Endodermal cell (in vitro differentiated cells): ENCODE measurements at regions not wholly inside any gene's neighbourhood (a gene's known extent, or its start where the extent isn't known, plus 50 kb on each side); places are given as distances from the start of the nearest gene placed in this dataset.
A peak's percentile ranks its signal among the peaks of the same experiment; 100 is the strongest.

ENCODE experiments used
- DNase-seq: peaks from one replicate; pipeline ENCODE4 v3.0.0-alpha.2; 2017
- H3K27ac ChIP-seq: 2 replicates; pipeline ENCODE4 v1.5.1; 2013; ENCODE audit warnings: mild to moderate bottlenecking, low read depth, low read length, moderate library complexity
- H3K27me3 ChIP-seq: 2 replicates; pipeline ENCODE4 v1.6.1; 2013; ENCODE audit warnings: mild to moderate bottlenecking, low read length, moderate library complexity; ENCODE audit not compliant: insufficient read depth, control insufficient read depth, poor library complexity, severe bottlenecking
- H3K36me3 ChIP-seq: 2 replicates; pipeline ENCODE4 v1.7.0; 2013; ENCODE audit warnings: mild to moderate bottlenecking, low read length, moderate library complexity; ENCODE audit not compliant: control insufficient read depth, insufficient read depth
- H3K4me1 ChIP-seq: one replicate; pipeline ENCODE4 v1.7.0; 2013; ENCODE audit warnings: low read length; ENCODE audit not compliant: control insufficient read depth, insufficient read depth
- H3K4me3 ChIP-seq: 2 replicates; pipeline ENCODE4 v1.5.1; 2013; ENCODE audit warnings: mild to moderate bottlenecking, low read length, moderate library complexity
- H3K9ac ChIP-seq: 2 replicates; pipeline ENCODE4 v1.6.1; 2013; ENCODE audit warnings: mild to moderate bottlenecking, low read length, moderate library complexity; ENCODE audit not compliant: poor library complexity, severe bottlenecking; ENCODE audit errors: extremely low read depth
- H3K9me3 ChIP-seq: 2 replicates; pipeline ENCODE4 v1.6.1; 2013; ENCODE audit warnings: mild to moderate bottlenecking, low read length, moderate library complexity; ENCODE audit not compliant: control insufficient read depth
- H3K27ac Mint-ChIP-seq: 2 replicates; pipeline ENCODE4 v1.8.0; 2020; ENCODE audit warnings: mixed read lengths
- H3K27me3 Mint-ChIP-seq: 2 replicates; pipeline ENCODE4 v1.8.0; 2021; ENCODE audit warnings: mild to moderate bottlenecking, mixed read lengths; ENCODE audit not compliant: insufficient read depth
- H3K36me3 Mint-ChIP-seq: 2 replicates; pipeline ENCODE4 v1.8.0; 2020; ENCODE audit warnings: low read depth, mixed read lengths
- H3K4me1 Mint-ChIP-seq: 2 replicates; pipeline ENCODE4 v1.8.0; 2020; ENCODE audit warnings: mixed read lengths
- H3K4me3 Mint-ChIP-seq: 2 replicates; pipeline ENCODE4 v1.8.0; 2020; ENCODE audit warnings: mild to moderate bottlenecking, moderate library complexity, mixed read lengths
- H3K9me3 Mint-ChIP-seq: 2 replicates; pipeline ENCODE4 v1.8.0; 2020; ENCODE audit warnings: mild to moderate bottlenecking, mixed read lengths
- WGBS, 2 experiments: methylation state at CpG; one replicate each; pipeline versions ENCODE4 v1.1.5 to v1.1.7; 2013; ENCODE audit warnings: missing lambda C conversion rate in 2 of 2, mixed read lengths in 1 of 2; ENCODE audit not compliant: insufficient coverage in 1 of 2, insufficient read length in 1 of 2; 5-methylcytosine and 5-hydroxymethylcytosine counted together
- TF ChIP-seq, protein P1 (sequence below): fragments of 200-600 bp; sonication (generic); conservative IDR thresholded peaks from 2 replicates; pipeline ENCODE4 v1.5.0; 2021; ENCODE audit warnings: antibody characterized with exemption, mild to moderate bottlenecking

DNA sequence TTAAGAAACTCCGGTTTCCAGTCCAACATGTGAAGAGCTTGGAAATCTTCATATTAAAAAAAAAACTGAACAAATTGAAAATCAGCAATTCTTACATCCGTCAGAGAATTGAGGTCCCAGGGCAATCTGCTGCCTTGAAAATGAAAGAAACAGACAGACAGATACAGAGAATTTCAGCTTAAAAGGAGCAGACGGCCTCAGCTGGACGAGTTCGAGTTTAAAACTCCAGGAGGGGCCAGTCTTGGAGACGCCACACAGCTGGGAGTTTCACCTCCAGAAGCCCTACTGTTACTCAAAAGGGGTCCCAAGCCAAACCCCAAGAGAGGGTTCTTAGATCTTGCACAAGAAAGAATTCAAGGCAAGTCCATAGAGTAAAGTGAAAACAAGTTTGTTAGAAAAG is 226.5 kb upstream of the ARL4C start:
- Mint-ChIP-seq H3K36me3 (no peaks in the 10 kb centered on the region), H3K4me3 (no peak overlapping the region), H3K9me3 (no peaks in the 10 kb centered on the region), H3K27ac (no peak overlapping the region), H3K27me3 (no peaks in the 10 kb centered on the region), H3K4me1 (peaks cover 15% of the 10 kb centered on the region)
- Histone ChIP-seq H3K9ac (no peak overlapping the region), H3K4me1 (no peaks in the 10 kb centered on the region), H3K9me3 (no peaks in the 10 kb centered on the region), H3K27ac (no peak overlapping the region), H3K27me3 (no peaks in the 10 kb centered on the region), H3K36me3 (no peaks in the 10 kb centered on the region), H3K4me3 (no peak overlapping the region)
- WGBS, 2 experiments = 71 to 93% methylated on average over 4 to 6 of the region's 6 CpGs
- no peak for DNase-seq
- TF ChIP-seq, protein P1, sequence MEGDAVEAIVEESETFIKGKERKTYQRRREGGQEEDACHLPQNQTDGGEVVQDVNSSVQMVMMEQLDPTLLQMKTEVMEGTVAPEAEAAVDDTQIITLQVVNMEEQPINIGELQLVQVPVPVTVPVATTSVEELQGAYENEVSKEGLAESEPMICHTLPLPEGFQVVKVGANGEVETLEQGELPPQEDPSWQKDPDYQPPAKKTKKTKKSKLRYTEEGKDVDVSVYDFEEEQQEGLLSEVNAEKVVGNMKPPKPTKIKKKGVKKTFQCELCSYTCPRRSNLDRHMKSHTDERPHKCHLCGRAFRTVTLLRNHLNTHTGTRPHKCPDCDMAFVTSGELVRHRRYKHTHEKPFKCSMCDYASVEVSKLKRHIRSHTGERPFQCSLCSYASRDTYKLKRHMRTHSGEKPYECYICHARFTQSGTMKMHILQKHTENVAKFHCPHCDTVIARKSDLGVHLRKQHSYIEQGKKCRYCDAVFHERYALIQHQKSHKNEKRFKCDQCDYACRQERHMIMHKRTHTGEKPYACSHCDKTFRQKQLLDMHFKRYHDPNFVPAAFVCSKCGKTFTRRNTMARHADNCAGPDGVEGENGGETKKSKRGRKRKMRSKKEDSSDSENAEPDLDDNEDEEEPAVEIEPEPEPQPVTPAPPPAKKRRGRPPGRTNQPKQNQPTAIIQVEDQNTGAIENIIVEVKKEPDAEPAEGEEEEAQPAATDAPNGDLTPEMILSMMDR = no peak

DNA sequence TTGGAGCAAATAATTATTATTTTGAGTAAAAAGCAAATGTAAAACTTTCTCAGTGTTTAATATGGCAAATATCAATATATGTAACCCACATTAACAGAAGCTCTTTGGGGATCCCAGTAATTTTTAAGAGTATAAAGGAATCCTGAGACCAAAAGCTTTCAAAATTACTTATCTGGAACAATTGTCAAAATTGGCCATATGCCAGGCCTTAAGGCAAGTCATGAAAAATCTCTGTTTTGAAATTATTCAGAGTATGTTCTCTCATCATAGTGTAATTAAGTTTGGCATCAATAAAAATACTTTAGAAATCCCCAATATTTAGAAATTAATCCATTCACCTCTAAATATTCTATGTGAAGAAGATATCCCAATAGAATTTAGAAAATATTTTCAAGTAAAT is 225.3 kb upstream of the ARL4C start:
- Mint-ChIP-seq H3K27me3 (no peaks in the 10 kb centered on the region), H3K27ac (no peak overlapping the region), H3K4me1 (peaks cover 15% of the 10 kb centered on the region), H3K9me3 (no peaks in the 10 kb centered on the region), H3K36me3 (no peaks in the 10 kb centered on the region), H3K4me3 (no peak overlapping the region)
- Histone ChIP-seq H3K27ac (no peak overlapping the region), H3K27me3 (no peaks in the 10 kb centered on the region), H3K4me1 (no peaks in the 10 kb centered on the region), H3K4me3 (no peak overlapping the region), H3K9me3 (no peaks in the 10 kb centered on the region), H3K36me3 (no peaks in the 10 kb centered on the region), H3K9ac (no peak overlapping the region)
- DNase-seq = no peak
- TF ChIP-seq, protein P1 = no peak

DNA sequence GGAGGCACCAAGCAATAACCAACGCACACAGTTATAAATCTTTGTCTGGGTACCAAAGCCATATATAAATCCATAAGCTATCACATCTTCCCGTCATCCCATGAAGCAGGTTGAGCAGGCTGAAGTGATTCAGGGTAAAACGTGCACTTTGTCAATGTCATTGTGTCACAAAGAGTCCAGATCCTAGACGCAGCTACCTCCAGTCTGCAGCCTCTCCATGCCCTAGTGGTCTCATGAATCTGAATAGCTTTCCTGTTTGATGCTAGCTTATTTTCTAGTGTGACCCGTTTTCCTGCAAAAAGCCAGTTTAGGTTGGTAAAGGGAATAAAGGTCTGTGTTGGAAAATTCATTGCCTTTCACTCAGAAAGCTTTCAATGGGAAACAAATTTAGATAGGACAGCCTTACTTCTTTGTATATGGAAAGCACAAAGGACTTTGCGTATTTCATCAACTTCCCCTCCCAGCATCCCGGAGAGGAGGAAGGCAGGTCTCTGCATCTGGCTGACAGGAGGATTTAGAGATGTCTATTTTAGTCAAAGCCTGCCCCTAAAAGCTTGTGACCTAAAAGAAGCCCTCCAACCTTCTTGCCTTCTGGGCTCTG is 222.3 kb upstream of the ARL4C start:
- Mint-ChIP-seq H3K27me3 (no peaks in the 10 kb centered on the region), H3K4me1 (peaks cover 4% of the 10 kb centered on the region), H3K27ac (no peak overlapping the region), H3K4me3 (no peak overlapping the region), H3K9me3 (no peaks in the 10 kb centered on the region), H3K36me3 (no peaks in the 10 kb centered on the region)
- TF ChIP-seq, protein P1 = no peak
- H3K9ac ChIP-seq = no peak overlapping the region
- H3K27ac ChIP-seq = peak overlapping the region; percentile 73
- H3K36me3 ChIP-seq = no peaks in the 10 kb centered on the region
- DNase-seq = no peak
- no peak overlapping the region for H3K4me3 ChIP-seq
- 84 to 91% methylated on average over 5 to 7 of the region's 7 CpGs for WGBS, 2 experiments
- H3K27me3 ChIP-seq = no peaks in the 10 kb centered on the region
- H3K9me3 ChIP-seq = no peaks in the 10 kb centered on the region
- no peaks in the 10 kb centered on the region for H3K4me1 ChIP-seq
